ENCODE measurements at regions not wholly inside any gene's neighbourhood (a gene's known extent, or its start where the extent isn't known, plus 50 kb on each side); places are given as distances from the start of the nearest gene placed in this dataset.

DNA sequence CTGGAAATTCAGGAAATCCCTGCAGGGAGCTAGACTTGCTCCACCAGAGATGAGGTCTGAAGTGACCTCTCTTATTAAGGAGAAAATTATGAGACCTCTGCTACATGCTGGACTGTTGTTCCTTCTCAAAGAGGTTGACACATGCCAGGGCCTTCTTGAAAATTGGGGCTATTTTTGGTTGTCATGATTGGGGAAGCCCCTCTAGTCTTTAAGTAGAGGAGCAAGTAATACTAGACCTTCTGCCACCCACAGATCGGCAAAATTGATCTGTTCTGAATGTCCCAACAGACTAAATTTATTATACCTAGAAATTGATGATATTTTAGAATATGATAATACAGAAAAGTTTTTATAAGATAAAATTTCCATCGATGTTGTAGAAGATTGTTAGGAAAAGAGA is 160.8 kb upstream of the GRB10 start:
- H3K27me3 ChIP-seq (ENCODE audit: insufficient read depth, poor library complexity, severe bottlenecking), result no peaks in the 10 kb centered on the region
- no peak for DNase-seq (ENCODE audit: low spot score)
- ATAC-seq (ENCODE audit: low read depth), result no peak
- no peak overlapping the region for H3K27ac ChIP-seq (ENCODE audit: poor library complexity, severe bottlenecking)
- TF ChIP-seq, protein P1, sequence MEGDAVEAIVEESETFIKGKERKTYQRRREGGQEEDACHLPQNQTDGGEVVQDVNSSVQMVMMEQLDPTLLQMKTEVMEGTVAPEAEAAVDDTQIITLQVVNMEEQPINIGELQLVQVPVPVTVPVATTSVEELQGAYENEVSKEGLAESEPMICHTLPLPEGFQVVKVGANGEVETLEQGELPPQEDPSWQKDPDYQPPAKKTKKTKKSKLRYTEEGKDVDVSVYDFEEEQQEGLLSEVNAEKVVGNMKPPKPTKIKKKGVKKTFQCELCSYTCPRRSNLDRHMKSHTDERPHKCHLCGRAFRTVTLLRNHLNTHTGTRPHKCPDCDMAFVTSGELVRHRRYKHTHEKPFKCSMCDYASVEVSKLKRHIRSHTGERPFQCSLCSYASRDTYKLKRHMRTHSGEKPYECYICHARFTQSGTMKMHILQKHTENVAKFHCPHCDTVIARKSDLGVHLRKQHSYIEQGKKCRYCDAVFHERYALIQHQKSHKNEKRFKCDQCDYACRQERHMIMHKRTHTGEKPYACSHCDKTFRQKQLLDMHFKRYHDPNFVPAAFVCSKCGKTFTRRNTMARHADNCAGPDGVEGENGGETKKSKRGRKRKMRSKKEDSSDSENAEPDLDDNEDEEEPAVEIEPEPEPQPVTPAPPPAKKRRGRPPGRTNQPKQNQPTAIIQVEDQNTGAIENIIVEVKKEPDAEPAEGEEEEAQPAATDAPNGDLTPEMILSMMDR (IDR thresholded peaks at IDR 0.05; ENCODE audit: poor library complexity, severe bottlenecking), result no peak
- no peak overlapping the region for H3K4me3 ChIP-seq (ENCODE audit: severe bottlenecking)
- H3K4me1 ChIP-seq (ENCODE audit: insufficient read depth, poor library complexity, severe bottlenecking), result no peaks in the 10 kb centered on the region
- no peaks in the 10 kb centered on the region for H3K9me3 ChIP-seq (ENCODE audit: severe bottlenecking)
- no peaks in the 10 kb centered on the region for H3K36me3 ChIP-seq (ENCODE audit: low read depth)

DNA sequence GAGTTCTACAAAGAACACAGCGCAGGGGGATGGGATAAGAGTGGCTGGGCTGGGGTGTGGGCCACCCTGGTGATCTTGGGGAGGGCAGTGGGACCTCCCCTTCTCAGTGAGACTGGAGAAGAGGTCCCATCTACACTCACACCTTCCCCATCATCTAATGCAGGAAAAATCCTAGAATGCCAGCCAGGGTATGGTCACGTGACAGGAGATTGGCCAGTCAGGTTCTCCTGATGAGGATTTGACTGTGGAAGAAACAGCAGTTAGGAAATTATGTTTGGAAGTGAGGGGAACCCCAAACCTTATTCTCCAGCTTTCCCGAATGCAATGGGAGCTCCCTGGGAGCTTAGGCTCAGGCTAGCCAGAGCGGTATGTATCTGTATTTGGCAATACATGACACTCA is 158.8 kb upstream of the GRB10 start:
- no peak overlapping the region for H3K27ac ChIP-seq (ENCODE audit: poor library complexity, severe bottlenecking)
- TF ChIP-seq, protein P1 (IDR thresholded peaks at IDR 0.05; ENCODE audit: poor library complexity, severe bottlenecking), result no peak
- H3K4me1 ChIP-seq (ENCODE audit: insufficient read depth, poor library complexity, severe bottlenecking), result no peaks in the 10 kb centered on the region
- H3K9me3 ChIP-seq (ENCODE audit: severe bottlenecking), result no peaks in the 10 kb centered on the region
- H3K4me3 ChIP-seq (ENCODE audit: severe bottlenecking), result no peak overlapping the region
- ATAC-seq (ENCODE audit: low read depth) (no peak), DNase-seq (ENCODE audit: low spot score) (no peak)
- H3K27me3 ChIP-seq (ENCODE audit: insufficient read depth, poor library complexity, severe bottlenecking), result no peaks in the 10 kb centered on the region
- H3K36me3 ChIP-seq (ENCODE audit: low read depth), result no peaks in the 10 kb centered on the region

DNA sequence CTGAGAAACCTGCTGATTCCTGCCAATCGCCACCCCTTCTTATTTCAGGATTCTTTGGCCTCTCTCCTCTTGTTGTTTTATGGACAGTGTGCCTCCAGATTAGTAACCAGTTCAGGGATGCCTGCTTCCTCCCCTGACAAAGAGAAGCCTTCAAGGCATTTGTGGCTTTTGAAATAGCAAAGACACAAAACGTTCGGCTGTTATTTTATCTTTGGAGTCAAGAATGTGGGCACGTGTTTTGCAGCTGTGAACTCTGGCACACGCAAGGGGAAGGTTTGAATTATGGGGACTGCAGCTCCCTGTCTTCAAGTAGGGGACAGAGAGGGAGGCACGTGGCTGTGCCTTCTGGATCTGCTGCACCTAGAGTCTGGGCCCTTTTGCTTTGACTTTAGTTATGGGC is 157.9 kb upstream of the GRB10 start:
- Histone ChIP-seq H3K4me3 (ENCODE audit: severe bottlenecking) (no peak overlapping the region), H3K27ac (ENCODE audit: poor library complexity, severe bottlenecking) (no peak overlapping the region), H3K27me3 (ENCODE audit: insufficient read depth, poor library complexity, severe bottlenecking) (peaks cover 2% of the 10 kb centered on the region), H3K9me3 (ENCODE audit: severe bottlenecking) (no peaks in the 10 kb centered on the region), H3K36me3 (ENCODE audit: low read depth) (no peaks in the 10 kb centered on the region), H3K4me1 (ENCODE audit: insufficient read depth, poor library complexity, severe bottlenecking) (no peaks in the 10 kb centered on the region)
- TF ChIP-seq, protein P1 (IDR thresholded peaks at IDR 0.05; ENCODE audit: poor library complexity, severe bottlenecking), result no peak
- DNase-seq (ENCODE audit: low spot score), result no peak
- ATAC-seq (ENCODE audit: low read depth), result no peak

DNA sequence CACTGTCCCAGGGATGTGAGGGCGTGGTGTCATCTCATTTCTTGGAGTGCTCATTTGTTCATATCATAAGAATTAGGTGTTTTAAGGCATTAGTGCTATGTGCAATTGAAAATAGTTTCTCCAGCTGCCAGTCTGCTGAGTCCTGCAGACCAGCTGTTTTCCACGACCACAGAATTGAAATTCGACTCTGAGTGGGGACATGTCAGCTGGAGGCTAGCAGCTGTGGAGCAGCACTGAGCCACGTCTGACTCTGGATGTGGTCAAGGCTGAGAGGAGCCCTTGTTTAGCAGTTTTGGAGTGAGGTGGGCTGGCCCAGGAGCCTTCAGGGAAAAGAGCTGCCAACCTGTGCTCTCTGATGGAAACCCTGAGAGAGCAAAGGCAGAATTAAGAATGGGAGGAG is 156.3 kb upstream of the GRB10 start:
- peaks cover 3% of the 10 kb centered on the region for H3K27me3 ChIP-seq (ENCODE audit: insufficient read depth, poor library complexity, severe bottlenecking)
- DNase-seq (ENCODE audit: low spot score) (no peak), ATAC-seq (ENCODE audit: low read depth) (no peak)
- TF ChIP-seq, protein P1 (IDR thresholded peaks at IDR 0.05; ENCODE audit: poor library complexity, severe bottlenecking), result no peak
- H3K9me3 ChIP-seq (ENCODE audit: severe bottlenecking), result no peaks in the 10 kb centered on the region
- H3K27ac ChIP-seq (ENCODE audit: poor library complexity, severe bottlenecking), result no peak overlapping the region
- H3K4me1 ChIP-seq (ENCODE audit: insufficient read depth, poor library complexity, severe bottlenecking), result no peaks in the 10 kb centered on the region
- no peak overlapping the region for H3K4me3 ChIP-seq (ENCODE audit: severe bottlenecking)
- no peaks in the 10 kb centered on the region for H3K36me3 ChIP-seq (ENCODE audit: low read depth)

DNA sequence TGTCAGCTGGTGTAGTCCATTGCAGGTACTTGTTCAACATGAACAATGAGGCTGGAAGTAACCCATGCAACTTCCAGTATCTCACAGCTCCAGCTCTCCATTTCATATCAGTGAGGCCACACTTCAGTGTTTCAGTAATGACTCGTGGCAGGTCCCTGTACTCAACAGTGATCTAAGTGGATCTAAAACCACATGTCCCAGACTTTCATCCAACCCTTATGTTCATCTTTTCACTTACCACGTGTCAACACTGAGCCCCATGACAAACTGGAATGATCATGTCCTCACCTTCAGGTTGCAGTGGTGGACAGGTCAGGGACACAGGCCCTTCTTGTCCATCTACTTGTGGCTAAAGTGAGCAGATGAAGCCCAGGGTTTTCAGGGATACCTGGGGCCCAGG is 155.0 kb upstream of the GRB10 start:
- H3K4me1 ChIP-seq (ENCODE audit: insufficient read depth, poor library complexity, severe bottlenecking), result no peaks in the 10 kb centered on the region
- H3K27ac ChIP-seq (ENCODE audit: poor library complexity, severe bottlenecking), result no peak overlapping the region
- no peaks in the 10 kb centered on the region for H3K9me3 ChIP-seq (ENCODE audit: severe bottlenecking)
- TF ChIP-seq, protein P1 (IDR thresholded peaks at IDR 0.05; ENCODE audit: poor library complexity, severe bottlenecking), result no peak
- DNase-seq (ENCODE audit: low spot score) (no peak), ATAC-seq (ENCODE audit: low read depth) (no peak)
- H3K27me3 ChIP-seq (ENCODE audit: insufficient read depth, poor library complexity, severe bottlenecking), result peaks cover 3% of the 10 kb centered on the region
- no peaks in the 10 kb centered on the region for H3K36me3 ChIP-seq (ENCODE audit: low read depth)
- no peak overlapping the region for H3K4me3 ChIP-seq (ENCODE audit: severe bottlenecking)

All from RWPE2 (cell line).